ENCODE measurements at regions not wholly inside any gene's neighbourhood (a gene's known extent, or its start where the extent isn't known, plus 50 kb on each side); places are given as distances from the start of the nearest gene placed in this dataset.

DNA sequence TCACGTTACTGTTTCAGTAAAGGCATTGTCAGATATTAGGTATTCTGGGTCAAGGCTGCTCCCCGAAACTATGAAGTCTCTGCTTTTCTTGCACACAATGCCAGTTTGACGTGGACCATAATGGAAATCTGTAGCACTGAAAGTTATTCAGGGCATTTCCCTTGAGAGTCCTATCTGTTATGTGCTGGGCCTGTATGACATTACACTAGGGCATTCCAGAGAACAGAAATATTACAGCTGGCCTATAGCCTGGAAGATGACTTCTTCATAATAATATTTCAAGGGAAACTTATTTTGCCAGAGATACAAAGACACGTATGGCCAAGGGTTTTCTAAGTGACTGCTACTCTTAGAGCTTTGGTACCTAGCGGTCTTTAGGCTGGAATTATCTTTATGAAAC lies 613.6 kb upstream of the CBLB start:
- no peak for TF ChIP-seq CTCF (conservative IDR thresholded peaks at IDR 0.05; ENCODE audit: low read depth in 2 of 2)
- TF ChIP-seq NANOG (IDR thresholded peaks at IDR 0.05; ENCODE audit: borderline replicate concordance): no peak
- TF ChIP-seq POLR2AphosphoS5 (IDR thresholded peaks at IDR 0.05; ENCODE audit: low read depth): no peak
- no peak for TF ChIP-seq EZH2phosphoT487 (IDR thresholded peaks at IDR 0.05; ENCODE audit: unreplicated experiment)
- TF ChIP-seq REST (IDR thresholded peaks at IDR 0.05; ENCODE audit: unreplicated experiment): no peak
- TF ChIP-seq EZH2 (IDR thresholded peaks at IDR 0.05; ENCODE audit: low read depth, unreplicated experiment): no peak
- TF ChIP-seq STAT1 (IDR thresholded peaks at IDR 0.05; ENCODE audit: unreplicated experiment): no peak
- no peak for TF ChIP-seq CREB1 (CRISPR knock-in tag; IDR thresholded peaks at IDR 0.05; ENCODE audit: low read depth)
- TF ChIP-seq ZNF114 (CRISPR knock-in tag; IDR thresholded peaks at IDR 0.05): no peak
- no peak for TF ChIP-seq ZNF331 (CRISPR knock-in tag; IDR thresholded peaks at IDR 0.05; ENCODE audit: low read depth)
- TF ChIP-seq JUNB (IDR thresholded peaks at IDR 0.05; ENCODE audit: unreplicated experiment): no peak
- TF ChIP-seq ZNF462 (CRISPR knock-in tag; IDR thresholded peaks at IDR 0.05): no peak
- TF ChIP-seq ETS1 (IDR thresholded peaks at IDR 0.05): no peak

Data from GM23338 (cell line).